SU-DHL-6 (cell line): ENCODE measurements at regions not wholly inside any gene's neighbourhood (a gene's known extent, or its start where the extent isn't known, plus 50 kb on each side); places are given as distances from the start of the nearest gene placed in this dataset.

Experiments
- EZH2phosphoT487 ChIP-seq: fragments of 200-600 bp; sonication (generic), shearing (Covaris generic); conservative IDR thresholded peaks from 2 replicates; pipeline ENCODE4 v1.6.1; 2018; ENCODE audit warnings: mild to moderate bottlenecking, antibody characterized with exemption, low read length, moderate library complexity, mixed read lengths
- TF ChIP-seq, protein P1 (sequence below): fragments of 200-600 bp; sonication (generic); IDR thresholded peaks from one replicate; pipeline ENCODE4 v1.5.1; 2017; ENCODE audit warnings: antibody characterized with exemption, mild to moderate bottlenecking, low read length, moderate library complexity; ENCODE audit not compliant: insufficient read depth, poor library complexity, severe bottlenecking

- TF ChIP-seq, protein P1, sequence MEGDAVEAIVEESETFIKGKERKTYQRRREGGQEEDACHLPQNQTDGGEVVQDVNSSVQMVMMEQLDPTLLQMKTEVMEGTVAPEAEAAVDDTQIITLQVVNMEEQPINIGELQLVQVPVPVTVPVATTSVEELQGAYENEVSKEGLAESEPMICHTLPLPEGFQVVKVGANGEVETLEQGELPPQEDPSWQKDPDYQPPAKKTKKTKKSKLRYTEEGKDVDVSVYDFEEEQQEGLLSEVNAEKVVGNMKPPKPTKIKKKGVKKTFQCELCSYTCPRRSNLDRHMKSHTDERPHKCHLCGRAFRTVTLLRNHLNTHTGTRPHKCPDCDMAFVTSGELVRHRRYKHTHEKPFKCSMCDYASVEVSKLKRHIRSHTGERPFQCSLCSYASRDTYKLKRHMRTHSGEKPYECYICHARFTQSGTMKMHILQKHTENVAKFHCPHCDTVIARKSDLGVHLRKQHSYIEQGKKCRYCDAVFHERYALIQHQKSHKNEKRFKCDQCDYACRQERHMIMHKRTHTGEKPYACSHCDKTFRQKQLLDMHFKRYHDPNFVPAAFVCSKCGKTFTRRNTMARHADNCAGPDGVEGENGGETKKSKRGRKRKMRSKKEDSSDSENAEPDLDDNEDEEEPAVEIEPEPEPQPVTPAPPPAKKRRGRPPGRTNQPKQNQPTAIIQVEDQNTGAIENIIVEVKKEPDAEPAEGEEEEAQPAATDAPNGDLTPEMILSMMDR, result no peak
- no peak for TF ChIP-seq EZH2phosphoT487
Measured at GRCh38 chr3:160094562-160094961, 105.9 kb downstream of the IL12A start.
